OCI-LY1 (cell line): ENCODE measurements at regions not wholly inside any gene's neighbourhood (a gene's known extent, or its start where the extent isn't known, plus 50 kb on each side); places are given as distances from the start of the nearest gene placed in this dataset.

Experiments used
- EZH2 ChIP-seq: fragments of 200-600 bp; sonication (generic), shearing (Covaris generic); IDR thresholded peaks from 2 replicates; pipeline ENCODE4 v1.8.0; 2017; ENCODE audit warnings: borderline replicate concordance, mixed run types, mild to moderate bottlenecking, antibody characterized with exemption, low read length, moderate library complexity, mixed read lengths
- TF ChIP-seq, protein P1 (sequence below): fragments of 200-600 bp; sonication (generic), shearing (Covaris generic); IDR thresholded peaks from 2 replicates; pipeline ENCODE4 v1.5.1; 2017; ENCODE audit warnings: mild to moderate bottlenecking, antibody characterized with exemption, low read length, moderate library complexity, mixed read lengths

DNA sequence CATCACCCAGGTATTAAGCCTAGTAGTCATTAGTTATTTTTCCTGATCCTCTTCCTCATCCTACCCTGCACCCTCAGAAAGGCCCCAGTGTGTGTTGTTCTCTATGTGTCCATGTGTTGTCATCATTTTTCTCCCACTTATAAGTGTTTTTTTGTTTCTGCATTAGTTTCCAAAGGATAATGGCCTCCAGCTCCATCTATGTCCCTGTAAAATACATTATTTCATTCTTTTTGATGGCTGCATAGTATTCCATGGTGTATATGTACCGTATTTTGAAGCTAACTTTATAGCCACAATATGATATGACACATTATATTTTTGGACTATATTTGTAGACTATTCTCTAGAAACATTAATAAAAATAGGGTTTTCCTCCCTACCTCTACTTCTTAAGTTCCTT is 324.4 kb upstream of the EDIL3 start:
- TF ChIP-seq, protein P1, sequence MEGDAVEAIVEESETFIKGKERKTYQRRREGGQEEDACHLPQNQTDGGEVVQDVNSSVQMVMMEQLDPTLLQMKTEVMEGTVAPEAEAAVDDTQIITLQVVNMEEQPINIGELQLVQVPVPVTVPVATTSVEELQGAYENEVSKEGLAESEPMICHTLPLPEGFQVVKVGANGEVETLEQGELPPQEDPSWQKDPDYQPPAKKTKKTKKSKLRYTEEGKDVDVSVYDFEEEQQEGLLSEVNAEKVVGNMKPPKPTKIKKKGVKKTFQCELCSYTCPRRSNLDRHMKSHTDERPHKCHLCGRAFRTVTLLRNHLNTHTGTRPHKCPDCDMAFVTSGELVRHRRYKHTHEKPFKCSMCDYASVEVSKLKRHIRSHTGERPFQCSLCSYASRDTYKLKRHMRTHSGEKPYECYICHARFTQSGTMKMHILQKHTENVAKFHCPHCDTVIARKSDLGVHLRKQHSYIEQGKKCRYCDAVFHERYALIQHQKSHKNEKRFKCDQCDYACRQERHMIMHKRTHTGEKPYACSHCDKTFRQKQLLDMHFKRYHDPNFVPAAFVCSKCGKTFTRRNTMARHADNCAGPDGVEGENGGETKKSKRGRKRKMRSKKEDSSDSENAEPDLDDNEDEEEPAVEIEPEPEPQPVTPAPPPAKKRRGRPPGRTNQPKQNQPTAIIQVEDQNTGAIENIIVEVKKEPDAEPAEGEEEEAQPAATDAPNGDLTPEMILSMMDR, result no peak
- no peak for TF ChIP-seq EZH2
